Suprapubic skin (tissue), 4 donors: ENCODE measurements at regions not wholly inside any gene's neighbourhood (a gene's known extent, or its start where the extent isn't known, plus 50 kb on each side); places are given as distances from the start of the nearest gene placed in this dataset.

Experiments used
- DNase-seq, 2 donors: peaks; one replicate each; pipeline ENCODE4 v3.0.0-alpha.2; 2019; ENCODE audit warnings: low spot score in 2 of 2
- H3K27ac ChIP-seq: fragments of 200-600 bp; sonication (generic); one replicate; pipeline ENCODE4 v1.5.1; 2019
- H3K27me3 ChIP-seq: fragments of 200-600 bp; sonication (generic); one replicate; pipeline ENCODE4 v1.5.1; 2019
- H3K36me3 ChIP-seq: fragments of 200-600 bp; sonication (generic); one replicate; pipeline ENCODE4 v1.5.1; 2019
- H3K4me1 ChIP-seq: fragments of 200-600 bp; sonication (generic); one replicate; pipeline ENCODE4 v1.5.1; 2019
- H3K4me3 ChIP-seq: fragments of 200-600 bp; sonication (generic); one replicate; pipeline ENCODE4 v1.5.1; 2019; ENCODE audit warnings: mild to moderate bottlenecking
- H3K9me3 ChIP-seq: fragments of 200-600 bp; sonication (generic); one replicate; pipeline ENCODE4 v1.5.1; 2019
- CTCF ChIP-seq, 2 donors: fragments of 200-600 bp in 1 of 2; fragments of 450-650 bp in 1 of 2; sonication (generic) in 1 of 2; IDR thresholded peaks; one replicate each; pipeline ENCODE4 v1.5.1; 2016 to 2019; ENCODE audit warnings: antibody characterized with exemption in 2 of 2, mild to moderate bottlenecking in 1 of 2, moderate library complexity in 1 of 2
- EP300 ChIP-seq: sonication (generic); formaldehyde crosslinking; IDR thresholded peaks from one replicate; pipeline ENCODE4 v1.6.1; 2017; ENCODE audit warnings: antibody characterized with exemption
- POLR2A ChIP-seq, 2 donors: fragments of 450-650 bp; IDR thresholded peaks; one replicate each; pipeline ENCODE4 v1.6.1; 2017; ENCODE audit warnings: antibody characterized with exemption in 2 of 2, mild to moderate bottlenecking in 2 of 2, moderate library complexity in 2 of 2
- POLR2AphosphoS5 ChIP-seq, 3 donors: sonication (generic); formaldehyde crosslinking; IDR thresholded peaks; one replicate each; pipeline ENCODE4 v1.6.1; 2017; ENCODE audit warnings: antibody characterized with exemption in 3 of 3
- WGBS: methylation state at CpG from one replicate; pipeline ENCODE4 v1.1.5; 2018; 5-methylcytosine and 5-hydroxymethylcytosine counted together

GRCh38 chr2:67649331-67650261 is 252.5 kb downstream of the ETAA1 start:
- no peaks in the 10 kb centered on the region for H3K36me3 ChIP-seq
- H3K4me1 ChIP-seq: peaks cover 20% of the 10 kb centered on the region
- H3K9me3 ChIP-seq: no peaks in the 10 kb centered on the region
- 82% methylated on average over 9 of the region's 9 CpGs for WGBS
- peak overlapping the region; percentile 48 for H3K27ac ChIP-seq
- peak in 1 of 3 donors; percentile 71 for TF ChIP-seq POLR2AphosphoS5 (IDR thresholded peaks at IDR 0.05)
- TF ChIP-seq EP300: no peak
- no peak for TF ChIP-seq POLR2A (IDR thresholded peaks at IDR 0.05)
- no peak for TF ChIP-seq CTCF (IDR thresholded peaks at IDR 0.05)
- peak in 1 of 2 donors; percentile 65 for DNase-seq
- H3K4me3 ChIP-seq: no peak overlapping the region
- H3K27me3 ChIP-seq: no peaks in the 10 kb centered on the region

- peak; percentile 86 to 90 for DNase-seq
Observed at GRCh38 chr2:67650291-67651133, 253.4 kb downstream of the ETAA1 start.

GRCh38 chr2:67651565-67651964 is 254.4 kb downstream of the ETAA1 start:
- Histone ChIP-seq H3K27ac (no peak overlapping the region), H3K4me3 (no peak overlapping the region), H3K27me3 (no peaks in the 10 kb centered on the region), H3K4me1 (peaks cover 20% of the 10 kb centered on the region), H3K36me3 (no peaks in the 10 kb centered on the region), H3K9me3 (no peaks in the 10 kb centered on the region)
- WGBS: 43% methylated on average over 3 of the region's 3 CpGs
- TF ChIP-seq POLR2AphosphoS5 (IDR thresholded peaks at IDR 0.05) (no peak), POLR2A (IDR thresholded peaks at IDR 0.05) (no peak), EP300 (no peak), CTCF (IDR thresholded peaks at IDR 0.05) (no peak)
- DNase-seq: no peak

More at GRCh38 chr2:67650291-67651133, 253.4 kb downstream of the ETAA1 start:
- no peaks in the 10 kb centered on the region for H3K36me3 ChIP-seq
- TF ChIP-seq CTCF (IDR thresholded peaks at IDR 0.05) (peak; percentile 53 to 55), POLR2A (IDR thresholded peaks at IDR 0.05) (no peak), POLR2AphosphoS5 (IDR thresholded peaks at IDR 0.05) (peak in 2 of 3 donors; percentile 40 to 64)
- WGBS: 26% methylated on average over 6 of the region's 8 CpGs
- H3K27ac ChIP-seq: peak overlapping the region; percentile 48
- no peaks in the 10 kb centered on the region for H3K27me3 ChIP-seq
- H3K9me3 ChIP-seq: no peaks in the 10 kb centered on the region
- H3K4me1 ChIP-seq: peaks cover 20% of the 10 kb centered on the region
- H3K4me3 ChIP-seq: no peak overlapping the region

GRCh38 chr2:67652679-67653078 is 255.5 kb downstream of the ETAA1 start:
- WGBS: 92% methylated on average over 1 of the region's 1 CpG
- no peaks in the 10 kb centered on the region for H3K9me3 ChIP-seq
- no peak for DNase-seq
- no peak overlapping the region for H3K27ac ChIP-seq
- no peaks in the 10 kb centered on the region for H3K36me3 ChIP-seq
- no peaks in the 10 kb centered on the region for H3K27me3 ChIP-seq
- peaks cover 20% of the 10 kb centered on the region for H3K4me1 ChIP-seq
- no peak overlapping the region for H3K4me3 ChIP-seq
- TF ChIP-seq EP300: no peak
- no peak for TF ChIP-seq POLR2A (IDR thresholded peaks at IDR 0.05)
- no peak for TF ChIP-seq CTCF (IDR thresholded peaks at IDR 0.05)
- TF ChIP-seq POLR2AphosphoS5 (IDR thresholded peaks at IDR 0.05): no peak

GRCh38 chr2:67656875-67657274 is 259.7 kb downstream of the ETAA1 start:
- H3K4me1 ChIP-seq: no peaks in the 10 kb centered on the region
- TF ChIP-seq CTCF (IDR thresholded peaks at IDR 0.05) (no peak), EP300 (no peak), POLR2A (IDR thresholded peaks at IDR 0.05) (no peak)
- no peak overlapping the region for H3K4me3 ChIP-seq
- H3K27ac ChIP-seq: no peak overlapping the region
- H3K36me3 ChIP-seq: no peaks in the 10 kb centered on the region
- H3K9me3 ChIP-seq: no peaks in the 10 kb centered on the region
- no peak for DNase-seq
- WGBS: 66% methylated on average over 4 of the region's 4 CpGs
- no peaks in the 10 kb centered on the region for H3K27me3 ChIP-seq
